Fibroblast of the conjunctiva (primary cell): ENCODE measurements at regions not wholly inside any gene's neighbourhood (a gene's known extent, or its start where the extent isn't known, plus 50 kb on each side); places are given as distances from the start of the nearest gene placed in this dataset.
"Not testable (repeated sequence)": the region's sequence is repeated elsewhere in the genome, so short reads cannot be mapped to it uniquely, and the experiment has no call there.

Experiments used
- DNase-seq: peaks from one replicate; pipeline ENCODE4 v3.0.0-alpha.2; 2010; ENCODE audit warnings: low read depth

- DNase-seq: not testable (repeated sequence)
Observed at GRCh38 chr12:87421233-87421632, 608.0 kb downstream of the C12orf50 start.

- peak; percentile 21 for DNase-seq
Observed at GRCh38 chr12:87413784-87414183, 615.4 kb downstream of the C12orf50 start.

GRCh38 chr12:87406926-87407325 lies 622.3 kb downstream of the C12orf50 start:
- no peak for DNase-seq

- DNase-seq: no peak
Observed at GRCh38 chr12:87405918-87406317, 623.3 kb downstream of the C12orf50 start.

- DNase-seq: not testable (repeated sequence)
Observed at GRCh38 chr12:87394168-87394567, 635.0 kb downstream of the C12orf50 start.

GRCh38 chr12:87388376-87388775 lies 640.8 kb downstream of the C12orf50 start:
- DNase-seq: no peak

GRCh38 chr12:87385322-87385721 lies 643.9 kb downstream of the C12orf50 start:
- DNase-seq: no peak

GRCh38 chr12:87384226-87384625 lies 645.0 kb downstream of the C12orf50 start:
- DNase-seq: no peak

GRCh38 chr12:87383680-87384079 lies 645.5 kb downstream of the C12orf50 start:
- no peak for DNase-seq

- no peak for DNase-seq
Observed at GRCh38 chr12:87382959-87383566, 646.1 kb downstream of the C12orf50 start.

GRCh38 chr12:87382436-87382835 lies 646.8 kb downstream of the C12orf50 start:
- DNase-seq: no peak

- DNase-seq: no peak
Observed at GRCh38 chr12:87381742-87382141, 647.5 kb downstream of the C12orf50 start.

GRCh38 chr12:87378526-87378925 lies 650.7 kb downstream of the C12orf50 start:
- DNase-seq: no peak

- DNase-seq: no peak
Observed at GRCh38 chr12:87376722-87377121, 652.5 kb downstream of the C12orf50 start.

GRCh38 chr12:87369161-87369560 lies 660.0 kb downstream of the C12orf50 start:
- DNase-seq: no peak

- DNase-seq: no peak
Observed at GRCh38 chr12:87368259-87368658, 660.9 kb downstream of the C12orf50 start.

- no peak for DNase-seq
Observed at GRCh38 chr12:87365423-87365822, 663.8 kb downstream of the C12orf50 start.

- no peak for DNase-seq
Observed at GRCh38 chr12:87363497-87364084, 665.6 kb downstream of the C12orf50 start.

GRCh38 chr12:87349681-87350080 lies 679.5 kb downstream of the C12orf50 start:
- no peak for DNase-seq

GRCh38 chr12:87348071-87348470 lies 681.1 kb downstream of the C12orf50 start:
- no peak for DNase-seq

- no peak for DNase-seq
Observed at GRCh38 chr12:87344699-87345098, 684.5 kb downstream of the C12orf50 start.

- DNase-seq: no peak
Observed at GRCh38 chr12:87338681-87339080, 690.5 kb downstream of the C12orf50 start.

GRCh38 chr12:87336814-87337336 lies 692.3 kb downstream of the C12orf50 start:
- no peak for DNase-seq
